ENCODE measurements at regions not wholly inside any gene's neighbourhood (a gene's known extent, or its start where the extent isn't known, plus 50 kb on each side); places are given as distances from the start of the nearest gene placed in this dataset.

DNA sequence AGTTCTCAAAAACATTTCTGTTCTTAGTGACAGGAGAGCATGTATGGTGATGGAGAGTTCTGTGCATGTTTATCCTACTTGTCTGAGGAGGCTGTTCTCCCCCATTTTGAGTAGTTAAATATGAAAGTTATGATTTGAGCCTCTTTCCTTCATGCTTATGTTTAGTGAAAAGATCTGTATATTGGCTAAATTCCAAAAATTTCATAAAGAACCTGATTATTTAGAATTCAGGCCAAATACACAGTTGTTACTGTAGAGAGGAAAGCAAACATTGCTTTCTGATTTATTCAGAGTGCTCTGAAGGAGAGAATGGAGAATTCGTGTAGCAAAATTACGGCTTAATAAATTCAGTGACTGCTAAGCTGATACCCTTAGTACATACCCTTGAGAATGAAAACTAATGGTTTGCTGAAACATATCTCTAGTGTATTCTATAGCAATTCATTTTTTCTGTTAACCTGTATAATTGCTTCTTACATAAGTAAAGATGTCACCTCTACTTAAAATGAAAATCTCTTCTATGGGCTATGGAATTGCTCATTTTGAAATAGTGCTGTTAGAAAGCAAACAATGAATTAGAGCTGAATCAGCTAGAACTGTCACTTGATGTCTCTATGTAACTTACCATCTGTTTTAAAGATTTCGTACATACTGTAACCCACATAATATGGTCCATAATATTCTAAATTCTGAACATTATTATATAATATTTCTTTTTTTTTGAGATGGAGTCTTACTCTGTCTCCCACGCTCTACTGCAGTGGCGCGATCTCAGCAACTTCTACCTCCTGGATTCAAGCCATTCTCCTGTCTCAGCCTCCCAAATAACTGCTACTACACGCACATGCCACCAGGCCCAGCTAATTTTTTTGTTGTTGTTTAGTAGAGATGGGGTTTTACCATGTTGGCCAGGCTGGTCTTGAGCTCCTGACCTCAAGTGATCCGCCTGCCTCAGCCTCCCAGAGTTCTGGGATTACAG, 417.0 kb upstream of the RGS6 start:
- FAIRE-seq: no peak

DNA sequence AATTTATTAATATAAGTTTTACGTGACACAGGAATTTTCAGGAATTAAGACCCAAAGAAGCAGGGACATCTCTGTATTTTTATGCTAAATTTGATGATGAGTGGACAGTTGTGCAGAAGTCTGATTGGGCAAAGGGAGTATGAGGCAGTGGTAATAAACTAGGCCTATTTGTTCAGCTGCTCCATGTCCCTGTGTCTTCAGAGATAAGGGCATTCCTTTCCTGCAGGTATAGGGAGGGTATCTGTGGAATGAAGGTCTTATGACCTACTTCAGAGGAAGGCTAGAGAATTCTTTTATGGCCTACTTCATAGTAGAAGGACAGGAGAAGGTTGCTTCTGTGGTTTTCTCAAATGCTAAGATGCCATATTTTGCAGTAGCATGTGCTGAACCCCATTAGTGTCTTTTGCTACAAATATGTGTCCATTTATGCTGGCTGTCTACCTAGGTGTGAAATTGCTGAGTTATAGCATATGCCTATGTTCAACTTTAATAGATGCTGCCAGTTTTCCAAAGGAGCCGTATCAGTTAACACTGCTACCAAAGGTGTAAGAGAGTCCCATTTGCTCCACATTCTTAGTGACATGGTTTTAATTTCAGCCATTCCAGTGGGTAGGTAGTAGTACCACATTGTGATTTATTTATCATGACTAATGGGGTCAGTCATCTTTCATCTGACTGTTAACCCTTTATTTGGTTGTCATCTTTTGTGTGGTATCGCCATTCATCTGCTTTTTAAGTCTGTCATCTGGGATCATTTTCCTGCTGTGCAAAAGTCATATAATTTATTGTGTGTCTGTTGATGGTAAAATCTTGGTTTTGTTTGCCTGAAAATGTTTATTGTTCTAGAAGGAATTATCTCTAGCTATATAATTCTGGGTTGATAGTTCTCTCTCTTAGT, 410.7 kb upstream of the RGS6 start:
- FAIRE-seq: no peak

DNA sequence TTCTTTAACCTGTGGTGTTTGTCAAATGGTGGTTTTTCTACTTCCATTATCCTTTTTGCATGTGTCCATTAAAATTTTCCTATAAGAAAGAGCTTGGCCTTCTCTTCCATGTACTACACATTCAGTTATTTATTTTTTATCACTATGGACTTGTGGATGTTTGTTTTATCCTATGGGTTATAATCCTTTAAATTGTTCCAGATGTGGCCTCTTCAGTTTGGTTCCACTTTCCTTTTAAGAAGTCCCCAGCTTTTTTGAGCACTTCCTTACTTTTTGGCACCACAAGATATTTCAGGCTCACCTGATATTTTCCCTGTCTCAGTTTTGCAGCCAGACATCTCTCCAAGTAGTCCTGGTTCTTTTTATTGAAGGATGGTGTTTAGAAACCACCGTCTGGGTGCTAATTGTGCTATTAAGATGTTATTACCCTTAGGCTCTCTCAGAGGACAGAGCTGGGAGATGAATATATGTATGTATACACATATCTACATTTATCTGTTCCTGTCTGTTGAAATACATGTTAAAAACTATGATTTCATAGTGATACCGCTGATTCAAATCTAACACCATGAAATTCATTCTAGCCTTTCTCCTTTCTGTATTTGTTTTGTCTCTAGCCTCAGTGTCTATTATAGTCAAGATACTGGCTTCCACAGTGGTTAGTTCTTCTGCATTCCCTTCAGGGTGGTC, 408.5 kb upstream of the RGS6 start:
- FAIRE-seq: no peak

DNA sequence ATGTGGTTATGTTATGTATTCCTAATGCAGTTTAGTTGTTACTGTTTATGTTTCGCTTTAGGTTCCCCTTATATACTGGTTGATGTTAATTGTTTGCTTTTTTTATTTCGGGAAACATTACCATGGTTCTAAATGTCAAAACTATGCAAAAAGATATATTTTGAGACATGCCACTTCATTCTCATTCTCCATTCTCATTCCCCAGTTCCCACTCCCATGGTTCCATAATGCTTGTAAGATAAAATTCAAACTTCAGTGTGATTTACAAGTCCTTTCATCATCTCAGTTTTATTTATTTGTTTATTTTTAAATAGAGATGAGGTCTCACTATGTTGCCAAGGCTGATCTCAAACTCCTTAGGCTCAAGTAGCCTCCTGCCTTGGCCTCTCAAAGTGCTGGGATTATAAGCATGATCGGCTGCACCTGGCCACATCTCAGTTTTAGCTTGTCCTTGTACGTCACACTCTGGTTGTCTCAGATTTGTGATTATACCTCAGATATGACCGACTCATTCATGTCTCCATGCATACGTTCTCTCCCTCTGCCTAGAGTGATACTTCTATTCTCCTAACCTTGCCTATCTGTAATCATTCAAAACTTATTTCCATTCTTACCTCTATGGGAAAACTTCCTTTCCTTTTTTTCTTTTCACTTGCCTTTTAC, 407.8 kb upstream of the RGS6 start:
- no peak for FAIRE-seq

DNA sequence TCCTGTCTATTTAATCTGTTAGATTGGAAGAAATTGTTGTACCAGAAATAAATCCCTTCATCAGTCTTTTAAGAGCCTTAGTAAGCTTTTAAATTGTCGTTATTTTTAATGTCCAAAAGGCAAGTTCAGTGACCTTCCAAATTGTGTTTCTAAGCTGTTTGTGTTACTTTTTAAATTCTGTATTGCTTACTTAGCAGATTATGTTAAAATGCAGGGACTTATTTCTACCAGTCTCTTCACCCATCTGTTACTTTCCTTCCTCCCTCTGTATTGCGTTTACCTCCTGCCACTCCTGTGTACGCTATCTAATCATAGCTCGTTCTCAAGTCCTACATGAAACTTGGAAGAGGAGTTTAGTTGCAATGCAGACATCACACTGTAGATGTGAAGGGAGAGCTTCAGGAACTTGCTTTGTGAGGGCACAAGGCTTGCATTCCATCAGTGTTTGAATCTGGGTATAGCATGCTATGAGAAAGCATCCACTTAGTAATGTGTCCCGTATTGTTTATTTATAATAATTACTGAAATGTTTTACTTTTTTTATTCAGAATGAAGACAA, 406.5 kb upstream of the RGS6 start:
- no peak for FAIRE-seq

DNA sequence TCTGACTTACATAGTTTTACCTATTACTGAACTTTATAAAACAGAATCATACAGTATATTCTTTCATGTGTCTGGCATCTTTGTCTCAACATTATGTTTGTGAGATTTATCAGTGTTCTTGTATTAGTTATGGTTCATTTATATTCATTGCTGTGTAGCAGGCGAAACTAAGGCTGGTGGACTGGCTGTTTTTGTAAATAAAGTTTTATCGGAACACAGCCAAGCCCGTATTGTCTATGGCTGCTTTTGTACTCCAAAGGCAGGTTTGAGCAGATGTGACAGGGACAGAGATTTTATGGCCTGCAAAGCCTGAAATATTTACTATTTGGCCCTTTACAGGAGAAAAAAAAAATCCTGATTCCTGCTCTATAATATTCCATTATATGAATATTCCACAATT, 405.8 kb upstream of the RGS6 start:
- FAIRE-seq: no peak

DNA sequence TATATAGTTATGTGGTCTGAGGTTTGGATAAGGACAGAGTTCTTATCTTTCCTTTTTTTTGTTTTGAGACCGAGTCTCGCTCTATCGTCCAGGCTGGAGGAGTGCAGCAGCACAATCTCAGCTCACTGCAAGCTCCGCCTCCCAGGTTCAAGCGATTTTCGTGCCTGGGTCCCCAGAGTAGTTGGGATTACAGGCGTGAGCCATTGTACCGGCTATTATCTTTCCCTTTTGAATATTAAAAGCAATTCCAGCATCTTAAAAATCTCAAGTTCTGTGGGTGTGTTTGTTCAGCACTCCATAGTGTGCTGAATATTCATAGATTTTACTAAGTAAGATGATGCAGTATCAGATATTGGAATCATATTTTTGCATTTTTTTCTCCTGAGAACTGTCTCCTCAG, 404.4 kb upstream of the RGS6 start:
- FAIRE-seq: no peak

DNA sequence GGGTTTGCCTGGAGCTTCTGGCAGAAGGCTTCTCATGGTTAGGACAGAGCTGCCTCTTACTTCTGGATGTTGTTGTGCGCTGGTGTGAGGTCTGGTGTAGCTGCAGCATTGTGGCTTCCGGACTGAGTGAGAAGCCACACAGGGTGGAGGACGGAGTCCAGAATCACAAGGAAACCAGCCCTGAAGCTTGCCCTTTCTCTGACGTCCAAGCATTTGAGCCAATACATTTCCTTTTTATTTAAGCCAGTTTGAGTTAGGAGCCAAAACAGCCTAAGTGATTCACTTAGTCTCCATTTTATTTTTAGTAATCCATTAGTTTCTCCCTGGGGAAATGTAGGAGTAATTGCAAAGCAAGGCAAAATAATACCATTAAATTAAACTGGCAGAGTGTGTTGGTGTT, 402.4 kb upstream of the RGS6 start:
- FAIRE-seq: no peak

DNA sequence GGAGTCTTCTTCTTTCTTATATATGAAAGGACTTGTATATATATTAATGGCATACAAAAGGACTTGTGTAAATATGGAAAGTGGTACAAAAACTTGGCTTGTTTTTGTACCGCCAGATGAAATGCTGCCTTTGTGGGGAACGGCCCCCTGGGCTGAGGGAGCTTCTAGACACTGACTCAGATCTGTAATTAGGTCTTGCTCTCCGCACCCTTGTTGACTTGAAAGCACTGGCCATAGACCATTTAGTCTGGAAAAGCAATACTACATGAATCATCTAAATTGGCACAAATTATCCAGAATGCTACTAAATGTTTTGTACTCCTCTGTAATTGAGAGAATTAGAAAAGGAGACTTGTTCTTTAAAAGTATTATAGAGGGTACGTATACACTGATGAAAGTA, 399.9 kb upstream of the RGS6 start:
- no peak for FAIRE-seq

DNA sequence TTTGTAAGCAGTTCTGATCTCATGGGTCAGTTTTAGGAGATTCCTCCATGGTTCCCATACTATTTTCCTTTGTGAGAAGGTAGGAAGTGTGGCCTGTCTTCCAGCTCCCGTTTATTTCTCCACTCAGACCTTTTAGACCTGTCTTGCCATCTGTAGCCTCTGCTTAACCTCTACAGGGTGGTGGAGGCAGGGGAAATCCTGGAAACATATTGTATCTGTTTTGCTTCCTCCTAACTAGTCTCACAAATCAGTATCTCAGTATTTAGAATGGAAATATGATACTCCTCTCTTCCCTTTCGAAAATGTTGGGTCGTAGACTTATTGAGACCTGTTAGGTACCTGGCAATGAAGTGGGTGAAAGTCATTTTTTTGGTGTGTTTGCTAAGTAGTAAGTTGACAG, 399.4 kb upstream of the RGS6 start:
- FAIRE-seq: no peak

DNA sequence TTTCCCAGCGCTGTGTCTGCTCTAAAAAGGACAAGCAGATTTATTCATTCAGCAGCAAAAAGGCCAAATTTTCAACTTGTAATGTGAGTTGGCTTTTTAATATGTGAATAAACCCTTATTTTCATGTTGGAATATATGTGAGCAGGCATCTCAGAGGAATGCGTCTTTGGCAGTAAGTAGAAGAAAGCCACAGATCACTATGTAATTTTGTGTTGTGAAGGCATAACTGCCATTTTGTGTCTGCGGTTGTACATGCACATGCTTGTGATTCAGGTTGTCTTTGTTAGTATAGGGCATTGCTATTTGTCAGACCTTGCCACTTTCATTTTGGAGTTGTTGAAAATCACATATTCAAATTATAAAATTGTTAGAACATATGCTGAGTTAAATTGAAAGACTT, 398.8 kb upstream of the RGS6 start:
- no peak for FAIRE-seq

DNA sequence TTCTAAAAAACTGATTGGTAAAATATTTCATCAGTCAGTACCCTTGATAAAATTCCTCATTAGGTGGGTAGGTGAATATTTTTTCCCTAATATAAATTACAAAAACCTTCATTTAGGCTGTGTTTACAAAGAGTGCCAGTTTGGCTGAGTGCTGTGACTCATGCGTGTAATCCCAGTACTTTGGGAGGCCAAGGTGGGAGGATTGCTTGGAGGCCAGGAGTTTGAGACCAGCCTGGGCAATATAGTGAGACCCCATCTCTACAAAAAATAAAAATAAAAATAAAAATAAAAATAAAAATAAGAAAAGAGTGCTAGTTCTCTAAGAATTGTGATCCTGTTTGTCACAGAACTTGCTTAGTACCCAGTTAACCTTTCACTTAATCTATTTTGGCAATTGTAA, 398.4 kb upstream of the RGS6 start:
- no peak for FAIRE-seq

DNA sequence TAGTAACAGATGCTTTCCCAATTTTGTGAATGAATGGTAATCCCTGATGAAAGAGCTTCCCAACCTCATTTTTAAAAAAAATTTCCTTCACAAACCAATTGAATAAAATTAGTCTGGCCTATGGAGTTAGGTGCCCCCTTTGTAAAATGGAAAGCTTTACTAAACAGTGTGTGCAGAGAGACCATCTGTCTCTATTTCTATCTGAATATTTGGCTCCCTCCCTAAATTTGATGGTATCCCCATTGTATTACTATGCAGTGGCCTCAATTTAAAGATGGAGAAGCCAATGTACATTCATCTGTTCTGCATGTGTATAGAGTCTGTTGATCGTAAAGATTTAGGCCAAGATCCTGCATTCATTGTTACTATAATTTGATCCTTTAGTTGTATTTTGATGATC, 397.7 kb upstream of the RGS6 start:
- no peak for FAIRE-seq

DNA sequence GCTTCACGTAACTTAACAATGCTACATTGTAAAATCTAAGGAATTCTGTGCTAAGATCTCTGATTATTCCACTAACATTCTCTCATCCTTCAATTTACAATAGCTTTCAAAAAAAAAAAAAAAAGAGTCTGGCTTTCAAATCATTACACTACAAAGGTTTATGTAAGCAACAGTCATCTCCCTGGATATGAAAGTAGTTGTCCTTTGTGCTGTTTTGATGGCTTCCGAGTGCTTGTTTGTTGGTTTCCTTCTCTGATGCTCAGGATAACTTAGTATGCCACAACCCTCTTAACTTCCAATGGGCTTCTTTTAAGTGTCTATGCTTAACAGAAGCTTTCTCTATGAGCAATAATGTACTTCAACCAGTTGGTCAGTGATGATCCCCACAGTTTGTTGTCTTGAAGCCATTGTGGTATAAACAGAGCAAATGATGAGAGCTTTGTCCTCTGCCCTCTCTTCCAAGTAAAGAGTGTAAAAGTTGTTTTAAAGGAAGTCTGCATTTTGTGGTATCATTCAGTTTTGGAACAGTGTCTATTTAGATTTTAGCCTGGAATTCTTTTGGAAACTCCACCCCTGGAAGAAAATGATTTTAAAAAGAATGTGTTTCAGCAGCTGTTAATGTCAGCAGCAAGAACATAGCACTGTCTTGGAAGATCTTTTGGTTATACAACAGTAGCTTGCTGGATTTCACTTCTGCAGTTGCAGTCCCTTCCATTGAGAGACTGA, 396.1 kb upstream of the RGS6 start:
- no peak for FAIRE-seq

DNA sequence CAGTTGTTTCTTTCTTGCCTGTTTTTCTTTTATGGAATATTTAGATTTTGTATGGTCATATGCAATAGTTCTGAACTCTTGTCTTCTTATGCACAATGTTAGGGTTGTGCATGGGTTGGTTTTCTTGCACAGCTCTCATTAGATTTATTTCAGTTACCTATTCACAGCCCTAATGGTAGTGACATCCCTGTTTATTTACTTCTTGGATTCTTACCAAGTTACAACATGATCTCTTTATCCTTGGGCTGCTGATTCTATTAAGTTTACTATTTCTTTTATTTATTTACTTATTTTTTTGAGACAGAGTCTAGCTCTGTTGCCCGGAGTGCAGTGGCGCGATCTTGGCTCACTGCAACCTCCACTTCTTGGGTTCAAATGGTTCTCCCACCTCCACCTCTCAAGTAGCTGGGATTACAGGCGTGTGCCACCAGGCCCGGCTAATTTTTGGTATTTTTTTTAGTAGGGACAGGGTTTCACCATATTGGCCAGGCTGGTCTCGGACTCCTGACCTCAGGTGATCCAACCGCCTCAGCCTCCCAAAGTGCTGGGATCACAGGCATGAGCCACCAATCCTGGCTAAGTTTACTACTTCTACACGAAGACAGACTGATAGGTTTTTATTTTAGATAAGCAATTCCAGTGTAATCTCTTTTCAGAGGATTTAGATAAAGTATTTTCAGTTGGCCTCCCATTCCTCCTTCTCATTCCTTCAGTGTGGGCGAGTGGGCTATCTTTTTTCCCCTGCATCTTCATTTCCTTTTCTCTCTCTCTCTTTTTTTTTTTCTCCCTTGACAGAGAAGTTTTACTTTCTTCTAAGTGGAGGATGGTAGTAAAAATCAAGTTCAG, 395.1 kb upstream of the RGS6 start:
- FAIRE-seq: no peak

DNA sequence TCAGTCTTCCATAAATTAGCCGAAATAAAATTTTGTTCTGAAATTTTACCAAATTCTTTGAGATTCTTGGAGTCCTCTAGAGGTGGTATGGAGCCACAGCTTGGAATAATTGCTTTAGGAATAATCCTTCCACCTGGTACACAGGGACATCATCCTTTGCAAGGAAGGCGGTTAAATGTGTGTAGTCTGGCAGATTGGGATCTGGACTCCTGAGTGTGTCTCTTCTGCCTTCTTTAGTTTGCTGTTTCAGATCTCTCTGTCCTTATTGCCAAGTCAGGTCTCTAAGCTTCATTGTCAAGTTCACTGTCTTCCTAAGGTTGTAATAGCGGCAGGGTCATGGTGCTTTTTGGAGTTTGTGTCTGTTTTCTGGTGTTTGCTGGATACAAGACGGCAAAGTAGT, 393.9 kb upstream of the RGS6 start:
- no peak for FAIRE-seq

DNA sequence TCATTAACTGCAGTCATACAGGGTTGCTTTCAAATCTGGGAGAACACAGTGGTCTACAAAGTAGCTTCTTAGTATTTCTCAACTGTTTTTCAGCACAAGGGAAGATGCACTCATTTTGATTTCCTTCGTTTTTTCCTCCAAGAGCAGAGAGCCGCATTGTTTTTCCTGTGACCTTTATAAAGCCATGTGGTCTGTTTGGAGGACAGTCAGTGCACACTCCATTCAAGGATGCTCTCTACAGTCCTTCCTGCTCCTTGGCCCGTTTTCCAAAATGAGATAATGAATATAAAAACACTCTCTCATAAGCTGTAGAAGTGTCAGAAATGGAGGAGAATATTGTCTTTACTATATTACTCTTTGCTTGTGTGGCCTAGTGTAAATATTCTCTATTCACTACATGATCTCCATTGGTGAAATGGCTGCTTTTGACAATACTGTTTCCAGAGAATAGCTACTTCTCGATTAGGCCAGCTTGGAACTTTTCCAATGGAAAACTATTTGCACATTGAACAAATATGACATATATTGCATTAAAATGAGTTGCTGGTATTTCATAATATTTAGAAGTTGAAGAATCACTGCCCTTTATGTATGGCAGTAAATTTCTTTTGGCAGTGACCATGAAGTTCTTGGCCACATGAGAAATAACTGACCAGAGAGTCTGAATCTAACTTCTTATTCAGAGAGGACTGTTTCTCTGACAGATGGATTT, 393.1 kb upstream of the RGS6 start:
- FAIRE-seq: no peak

DNA sequence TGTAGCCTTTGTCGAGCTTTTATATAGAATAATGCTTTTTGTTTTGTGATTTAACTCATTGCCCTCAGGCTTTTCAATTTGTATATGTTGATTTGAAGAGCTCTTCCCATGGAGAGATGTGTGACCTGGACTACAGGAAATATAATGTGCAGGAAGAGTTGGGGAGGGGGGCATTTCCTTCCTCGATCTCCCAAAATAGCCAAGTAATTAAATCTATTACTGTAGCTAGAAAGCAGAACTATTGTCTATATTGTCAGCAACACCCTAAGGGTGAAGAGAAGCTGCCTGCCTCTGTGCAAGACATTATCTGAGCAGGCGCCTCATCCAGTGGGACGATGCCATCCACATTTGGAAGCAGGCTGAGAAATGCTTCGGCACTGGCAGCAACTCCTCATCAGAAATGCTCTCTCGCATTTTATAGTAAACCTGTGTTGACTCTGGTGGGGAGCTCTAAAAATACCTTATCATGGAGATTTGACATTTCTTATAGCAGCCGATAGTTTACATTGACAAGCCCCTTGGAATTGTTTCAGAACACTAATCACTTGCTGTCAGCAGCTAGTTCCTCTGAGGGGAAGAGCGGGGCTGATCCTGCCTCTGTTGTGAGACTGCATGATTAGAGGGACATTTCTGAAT, 392.5 kb upstream of the RGS6 start:
- no peak for FAIRE-seq

DNA sequence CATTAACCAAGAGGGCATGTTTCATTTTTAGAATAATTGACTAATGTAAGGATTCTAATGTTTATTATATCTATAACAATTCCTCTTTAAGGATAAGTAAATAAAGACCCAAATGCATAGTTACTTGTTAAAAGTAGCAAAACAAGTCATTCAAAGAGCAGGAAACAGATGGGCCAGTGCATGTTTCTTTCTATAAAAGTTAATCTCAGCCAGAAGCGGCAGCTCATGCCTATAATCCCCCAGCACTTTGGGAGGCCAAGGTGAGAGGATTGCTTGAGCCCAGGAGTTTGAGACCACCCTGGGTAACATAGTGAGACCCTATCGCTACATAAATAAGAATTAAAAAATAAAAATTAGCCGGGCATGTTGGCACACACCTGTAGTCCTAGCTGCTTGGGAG, 391.0 kb upstream of the RGS6 start:
- FAIRE-seq: no peak

Measured in endometrium (tissue), 2 donors.